SK-N-SH treated with all-trans-retinoic acid at 6 μM for 48 hours (cell line): ENCODE measurements at regions not wholly inside any gene's neighbourhood (a gene's known extent, or its start where the extent isn't known, plus 50 kb on each side); places are given as distances from the start of the nearest gene placed in this dataset.

Source experiments
- ARNTL ChIP-seq: fragments of 450-650 bp; formaldehyde crosslinking; IDR thresholded peaks from 2 replicates; pipeline ENCODE4 v1.5.0; 2020; ENCODE audit warnings: low read depth, mild to moderate bottlenecking, moderate library complexity, borderline replicate concordance
- TCF4 ChIP-seq: fragments of 250-450 bp; sonication (Bioruptor Pico); IDR thresholded peaks from 2 replicates; pipeline ENCODE4 v1.8.0; 2021; ENCODE audit warnings: mild to moderate bottlenecking, moderate library complexity, borderline replicate concordance

DNA sequence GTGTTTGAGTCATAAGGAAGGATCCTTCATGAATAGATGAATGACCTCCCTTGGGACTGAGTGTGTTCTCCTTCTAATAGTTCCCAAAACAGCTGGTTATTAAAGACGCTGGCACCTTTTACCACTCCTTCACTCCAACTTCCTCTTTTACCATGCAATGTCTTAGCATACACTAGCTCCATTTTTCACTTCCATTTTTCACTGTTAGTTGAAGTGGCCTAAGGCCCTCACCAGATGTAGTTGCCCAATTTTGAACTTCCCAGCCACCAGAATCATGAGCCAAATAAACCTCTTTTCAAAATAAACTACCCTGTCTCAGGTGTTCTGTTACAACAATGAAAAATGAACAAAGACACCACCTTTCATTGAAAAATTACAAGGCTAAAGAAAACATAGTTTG, 64.7 kb downstream of the GPR65 start:
- TF ChIP-seq TCF4 (no peak), ARNTL (CRISPR knock-in tag) (no peak)
